OCI-LY3 (cell line): ENCODE measurements at regions not wholly inside any gene's neighbourhood (a gene's known extent, or its start where the extent isn't known, plus 50 kb on each side); places are given as distances from the start of the nearest gene placed in this dataset.
A peak's percentile ranks its signal among the peaks of the same experiment; 100 is the strongest.

Experiments used
- H2AFZ ChIP-seq: fragments of 200-600, 300-600 bp; shearing (Covaris generic); 2 replicates; pipeline ENCODE4 v1.6.0; 2014; ENCODE audit warnings: antibody characterized with exemption, low read depth, low read length
- H3K27ac ChIP-seq: fragments of 200-600, 300-600 bp; sonication (generic); 2 replicates; pipeline ENCODE4 v1.5.1; 2014; ENCODE audit warnings: mild to moderate bottlenecking, low read length, moderate library complexity, mixed read lengths
- H3K27me3 ChIP-seq: fragments of 200-600, 300-600 bp; sonication (generic); 2 replicates; pipeline ENCODE4 v1.6.1; 2014; ENCODE audit warnings: low read depth, low read length, mixed read lengths
- H3K36me3 ChIP-seq: fragments of 200-600, 300-600 bp; sonication (generic); replicated peaks from 2 replicates; pipeline ENCODE3; 2014; ENCODE audit warnings: low read depth, low read length, mixed read lengths
- H3K4me1 ChIP-seq: fragments of 300-600, 200-600 bp; sonication (generic); 2 replicates; pipeline ENCODE4 v1.6.1; 2014; ENCODE audit warnings: low read length, mixed read lengths
- H3K4me2 ChIP-seq: fragments of 200-600, 300-600 bp; sonication (generic); 2 replicates; pipeline ENCODE4 v1.6.1; 2014; ENCODE audit warnings: low read length, mixed read lengths
- H3K4me3 ChIP-seq: fragments of 300-600, 200-600 bp; sonication (generic); 2 replicates; pipeline ENCODE4 v1.5.1; 2014; ENCODE audit warnings: antibody characterized with exemption, mild to moderate bottlenecking, low read length, moderate library complexity
- H3K79me2 ChIP-seq: fragments of 300-600, 200-600 bp; shearing (Covaris generic); 2 replicates; pipeline ENCODE4 v1.6.1; 2014; ENCODE audit warnings: mild to moderate bottlenecking, low read length, mixed read lengths
- H3K9ac ChIP-seq: fragments of 300-600, 200-600 bp; shearing (Covaris generic); 2 replicates; pipeline ENCODE4 v1.6.0; 2014; ENCODE audit warnings: mild to moderate bottlenecking, low read length, moderate library complexity
- H3K9me3 ChIP-seq: fragments of 200-600, 300-600 bp; shearing (Covaris generic); 2 replicates; pipeline ENCODE4 v1.6.1; 2014; ENCODE audit warnings: low read length, mixed read lengths; ENCODE audit not compliant: insufficient read depth
- H4K20me1 ChIP-seq: fragments of 200-600, 300-600 bp; sonication (generic); 2 replicates; pipeline ENCODE4 v1.6.1; 2016; ENCODE audit warnings: low read length, mixed read lengths; ENCODE audit not compliant: insufficient read depth
- CTCF ChIP-seq: fragments of 200-600, 300-600 bp; sonication (generic); IDR thresholded peaks from 2 replicates; pipeline ENCODE4 v1.5.1; 2014; ENCODE audit warnings: antibody characterized with exemption, low read length, low read depth
- EZH2phosphoT487 ChIP-seq: fragments of 200-600 bp; shearing (Covaris generic); IDR thresholded peaks from 2 replicates; pipeline ENCODE4 v1.6.1; 2018; ENCODE audit warnings: antibody characterized with exemption, mixed run types, low read depth

- Histone ChIP-seq H3K36me3 (no peaks in the 10 kb centered on the region), H3K79me2 (no peaks in the 10 kb centered on the region), H3K4me2 (no peak overlapping the region), H3K4me3 (no peak overlapping the region), H3K4me1 (peaks cover 5% of the 10 kb centered on the region; the same call in 1 of the 2 replicates), H3K27ac (no peak overlapping the region), H4K20me1 (no peaks in the 10 kb centered on the region), H3K27me3 (no peaks in the 10 kb centered on the region), H2AFZ (no peak overlapping the region), H3K9ac (no peak overlapping the region), H3K9me3 (no peaks in the 10 kb centered on the region)
- TF ChIP-seq CTCF = peak; percentile 71
- no peak for TF ChIP-seq EZH2phosphoT487
These were observed 525.1 kb upstream of the GOLIM4 start for GRCh38 chr3:168620854-168621253.

- H3K9me3 ChIP-seq = no peaks in the 10 kb centered on the region
- H3K4me3 ChIP-seq = no peak overlapping the region
- no peak overlapping the region for H2AFZ ChIP-seq
- TF ChIP-seq CTCF = no peak
- TF ChIP-seq EZH2phosphoT487 = no peak
- H3K4me1 ChIP-seq = peaks cover 5% of the 10 kb centered on the region; the same call in 1 of the 2 replicates
- H3K4me2 ChIP-seq = no peak overlapping the region
- H3K27me3 ChIP-seq = no peaks in the 10 kb centered on the region
- H3K79me2 ChIP-seq = no peaks in the 10 kb centered on the region
- H3K9ac ChIP-seq = no peak overlapping the region
- no peaks in the 10 kb centered on the region for H3K36me3 ChIP-seq
- H4K20me1 ChIP-seq = no peaks in the 10 kb centered on the region
- no peak overlapping the region for H3K27ac ChIP-seq
These were observed 523.2 kb upstream of the GOLIM4 start for GRCh38 chr3:168618827-168619470.

- H3K36me3 ChIP-seq = no peaks in the 10 kb centered on the region
These were observed 521.9 kb upstream of the GOLIM4 start for GRCh38 chr3:168617658-168618057.

GRCh38 chr3:168616915-168617314 lies 521.2 kb upstream of the GOLIM4 start:
- TF ChIP-seq EZH2phosphoT487 (no peak), CTCF (no peak)
- no peaks in the 10 kb centered on the region for H3K36me3 ChIP-seq
- H3K27me3 ChIP-seq = no peaks in the 10 kb centered on the region
- no peak overlapping the region for H3K9ac ChIP-seq
- no peaks in the 10 kb centered on the region for H3K9me3 ChIP-seq
- no peak overlapping the region for H3K27ac ChIP-seq
- H3K79me2 ChIP-seq = no peaks in the 10 kb centered on the region
- H3K4me2 ChIP-seq = no peak overlapping the region
- H2AFZ ChIP-seq = no peak overlapping the region
- H3K4me1 ChIP-seq = peaks cover 5% of the 10 kb centered on the region; the same call in 1 of the 2 replicates
- no peak overlapping the region for H3K4me3 ChIP-seq
- H4K20me1 ChIP-seq = no peaks in the 10 kb centered on the region

More at GRCh38 chr3:168617658-168618057, 521.9 kb upstream of the GOLIM4 start:
- Histone ChIP-seq H2AFZ (no peak overlapping the region), H3K27me3 (no peaks in the 10 kb centered on the region), H3K4me2 (no peak overlapping the region), H3K9me3 (no peaks in the 10 kb centered on the region), H4K20me1 (no peaks in the 10 kb centered on the region), H3K4me3 (no peak overlapping the region), H3K27ac (no peak overlapping the region), H3K79me2 (no peaks in the 10 kb centered on the region), H3K9ac (no peak overlapping the region), H3K4me1 (peaks cover 5% of the 10 kb centered on the region; the same call in 1 of the 2 replicates)
- TF ChIP-seq EZH2phosphoT487 = no peak
- TF ChIP-seq CTCF = no peak
